ENCODE measurements at regions not wholly inside any gene's neighbourhood (a gene's known extent, or its start where the extent isn't known, plus 50 kb on each side); places are given as distances from the start of the nearest gene placed in this dataset.

DNA sequence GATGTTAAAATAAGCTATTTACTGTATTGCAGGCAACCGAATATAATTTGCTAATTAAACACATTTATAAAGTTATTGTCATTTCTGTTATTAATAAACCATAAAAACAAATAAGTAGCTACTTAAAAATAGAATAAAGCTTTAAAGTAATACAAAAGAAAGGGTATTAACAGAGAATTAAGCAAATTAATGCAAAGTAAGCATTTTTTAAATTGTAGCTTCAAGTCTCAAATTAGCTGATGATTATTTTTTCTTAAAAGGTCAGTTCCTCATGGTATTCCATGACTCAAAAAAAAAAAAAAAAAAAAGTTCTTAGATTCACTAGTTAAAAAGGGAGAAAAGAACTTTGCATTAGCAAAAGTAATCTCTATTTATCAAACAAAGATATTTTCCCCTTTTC, 292.5 kb downstream of the SLITRK1 start:
- peak; percentile 62 for FAIRE-seq

DNA sequence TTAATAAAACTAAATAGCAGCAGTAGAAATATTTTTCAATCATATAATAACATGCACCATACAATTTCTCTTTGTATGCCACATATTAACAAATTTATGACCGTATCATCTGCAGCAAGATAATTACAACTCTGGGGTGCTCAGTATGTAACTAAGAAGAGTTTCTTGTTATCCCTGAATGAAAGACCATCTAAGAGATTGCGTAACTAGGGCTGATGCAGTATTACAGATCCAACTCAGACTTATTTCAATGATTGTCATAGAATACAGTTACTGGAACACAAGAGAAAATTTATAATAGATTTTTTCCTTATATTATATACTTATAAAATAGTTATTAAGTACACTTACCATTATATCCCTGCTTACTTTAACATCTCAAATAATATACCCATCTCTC, 305.1 kb downstream of the SLITRK1 start:
- FAIRE-seq: no peak

DNA sequence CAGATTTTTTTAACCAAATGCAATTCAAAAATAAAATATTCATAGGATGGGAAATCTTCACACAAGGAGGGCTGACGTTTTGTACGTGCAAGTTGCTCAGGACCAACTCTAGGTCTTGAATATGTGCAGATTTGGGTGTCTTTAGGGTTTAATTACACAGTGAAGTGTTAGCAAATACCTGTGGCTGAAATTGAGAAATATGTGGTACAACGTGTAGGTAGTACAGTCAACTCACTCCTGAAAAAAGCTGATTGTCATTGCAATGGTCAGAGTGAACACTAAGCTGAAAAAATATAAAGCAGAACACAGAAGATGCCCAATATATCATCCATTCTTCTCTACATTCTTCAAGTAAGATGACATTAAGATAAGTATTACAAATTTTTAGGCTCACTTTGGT, 314.3 kb downstream of the SLITRK1 start:
- no peak for FAIRE-seq

DNA sequence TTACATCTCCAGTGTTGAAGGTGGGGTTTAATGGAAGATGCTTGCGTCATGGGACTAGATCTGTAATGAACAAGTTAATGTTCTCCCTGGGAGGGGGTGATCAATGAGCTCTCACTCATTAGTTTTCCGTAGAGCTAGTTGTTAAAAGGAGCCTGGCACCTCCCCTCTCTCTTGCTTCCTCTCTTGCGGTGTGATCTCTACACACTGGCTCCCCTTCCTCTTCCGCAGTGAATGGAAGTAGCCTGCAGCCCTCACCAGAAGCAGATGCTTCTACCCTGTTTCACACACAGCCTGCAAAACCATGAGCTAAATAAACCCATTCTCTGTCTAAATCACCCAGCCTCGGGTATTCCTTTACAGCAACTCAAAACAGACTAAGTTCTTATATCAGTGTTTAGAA, 318.8 kb downstream of the SLITRK1 start:
- no peak for FAIRE-seq

DNA sequence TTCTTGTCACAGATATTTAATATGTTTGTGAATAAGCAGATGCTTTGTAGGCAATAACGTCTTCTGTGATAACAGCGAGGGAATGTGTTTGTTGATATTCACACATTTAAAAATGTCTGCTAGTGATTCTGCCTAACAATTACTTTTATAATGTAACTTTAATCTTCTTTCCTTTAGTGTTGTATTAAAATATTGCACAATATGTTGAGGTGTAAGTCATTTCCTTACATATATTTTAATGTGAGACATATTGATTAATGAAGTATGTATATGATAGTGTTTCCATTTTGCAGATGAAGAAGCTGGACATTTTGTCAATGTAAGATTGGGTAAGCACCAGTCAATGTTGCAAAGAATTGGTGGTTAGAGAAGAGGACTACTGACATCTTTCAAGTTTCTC, 324.4 kb downstream of the SLITRK1 start:
- no peak for FAIRE-seq

DNA sequence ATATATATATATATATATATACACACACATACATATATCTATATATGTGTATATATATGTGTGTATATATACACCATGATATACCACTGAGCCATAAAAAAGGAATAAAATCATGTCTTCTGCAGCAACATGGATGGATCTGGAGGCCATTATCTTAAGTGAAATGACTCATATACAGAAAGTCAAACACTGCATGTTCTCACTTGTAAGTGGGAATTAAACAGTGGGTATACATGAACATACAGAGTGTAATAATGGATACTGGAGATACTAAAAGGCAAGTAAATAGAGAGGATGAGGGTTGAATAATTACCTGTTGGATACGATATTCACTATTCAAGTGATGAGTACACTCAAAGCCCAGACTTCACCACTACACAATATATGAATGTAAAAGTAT, 332.6 kb downstream of the SLITRK1 start:
- FAIRE-seq: no peak

DNA sequence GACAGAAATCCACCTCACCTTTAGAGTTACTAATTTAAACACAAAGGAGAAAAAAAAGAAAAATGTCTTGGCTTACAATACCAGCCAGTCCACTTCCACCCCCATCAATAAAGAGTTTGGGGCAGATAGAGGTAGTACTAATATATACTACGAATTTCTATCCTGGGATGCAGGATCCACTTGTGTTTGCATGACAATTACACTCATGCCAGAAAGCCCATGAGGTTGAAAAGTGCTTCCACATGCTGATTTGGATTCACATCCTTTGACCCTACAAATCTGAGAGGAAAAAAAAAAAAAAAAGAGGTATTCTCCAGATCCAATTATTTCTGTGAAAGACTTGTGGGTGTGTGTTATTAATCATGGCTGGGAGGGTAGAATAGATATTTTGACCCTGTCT, 335.2 kb downstream of the SLITRK1 start:
- FAIRE-seq: no peak

DNA sequence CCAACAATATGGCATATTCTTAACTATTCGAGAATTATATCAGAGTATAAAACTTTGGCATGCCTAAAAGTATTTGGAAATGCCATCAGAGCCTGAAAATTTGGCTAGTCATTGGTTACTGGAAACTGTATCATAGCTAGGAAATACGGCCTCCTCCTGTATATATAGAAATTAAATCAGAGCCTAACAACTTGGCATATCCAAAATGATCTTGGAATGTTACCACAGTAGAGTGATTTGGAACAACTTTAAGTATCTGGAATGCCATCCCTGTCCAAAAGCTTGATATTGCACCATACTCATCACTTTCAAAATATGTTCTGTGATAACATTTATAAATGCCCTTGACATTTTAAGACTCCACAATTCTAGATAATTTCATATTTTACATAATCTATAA, 335.8 kb downstream of the SLITRK1 start:
- FAIRE-seq: no peak

DNA sequence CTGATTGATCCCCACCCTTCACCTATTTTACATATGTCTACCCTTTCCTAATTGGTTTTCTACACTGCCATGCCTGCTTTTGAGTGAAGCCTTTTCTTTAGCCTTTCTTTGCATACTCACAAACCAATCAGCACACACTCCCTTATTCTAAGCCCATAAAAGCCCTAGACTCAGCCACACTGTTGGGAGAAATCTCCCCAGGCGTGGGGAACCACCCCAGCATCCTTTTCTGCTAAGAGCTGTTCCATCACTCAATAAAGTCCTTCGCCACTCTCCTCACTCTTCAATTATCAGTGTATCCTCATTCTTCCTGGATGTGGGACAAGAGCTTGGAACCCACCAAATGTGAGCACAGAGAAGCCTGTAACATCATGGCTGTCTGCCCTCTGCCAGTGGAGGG, 343.6 kb downstream of the SLITRK1 start:
- no peak for FAIRE-seq

DNA sequence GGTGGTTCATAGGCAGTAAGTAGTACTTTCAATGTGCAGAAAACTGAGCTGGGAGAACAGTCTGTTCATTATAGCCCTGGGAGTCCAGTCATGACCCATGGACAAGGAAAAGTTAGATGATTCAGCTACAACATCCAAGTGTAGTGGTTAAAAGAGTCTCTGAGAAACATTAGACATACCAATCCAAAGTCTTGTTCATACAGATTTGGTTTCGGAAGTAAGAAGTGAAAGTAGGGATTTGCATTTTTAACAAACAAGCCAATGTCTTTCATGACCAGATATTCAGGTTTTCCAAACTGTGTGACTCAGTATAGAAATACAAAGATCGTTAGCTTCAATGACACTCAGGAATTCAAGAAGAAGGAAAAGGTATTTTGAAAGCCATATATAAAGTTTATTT, 345.3 kb downstream of the SLITRK1 start:
- no peak for FAIRE-seq

DNA sequence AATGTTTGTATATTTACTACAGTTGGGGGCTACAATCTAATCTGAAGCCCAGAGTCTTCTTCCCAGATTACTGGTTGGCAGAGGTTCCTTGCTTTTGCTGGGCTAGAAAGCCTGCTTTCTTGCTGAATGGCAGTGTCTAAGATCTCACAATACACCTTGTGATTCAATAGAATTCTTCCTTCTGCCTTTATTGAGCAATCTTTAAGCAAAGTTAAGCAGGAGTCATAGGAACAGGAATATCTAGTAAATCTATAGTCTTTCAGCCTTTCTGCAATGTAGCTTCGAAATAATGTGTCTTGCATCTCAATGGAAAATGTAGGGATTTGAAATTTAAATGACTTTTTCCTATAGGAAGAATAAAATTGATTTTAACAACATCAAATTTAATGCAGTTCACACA, 346.1 kb downstream of the SLITRK1 start:
- no peak for FAIRE-seq

DNA sequence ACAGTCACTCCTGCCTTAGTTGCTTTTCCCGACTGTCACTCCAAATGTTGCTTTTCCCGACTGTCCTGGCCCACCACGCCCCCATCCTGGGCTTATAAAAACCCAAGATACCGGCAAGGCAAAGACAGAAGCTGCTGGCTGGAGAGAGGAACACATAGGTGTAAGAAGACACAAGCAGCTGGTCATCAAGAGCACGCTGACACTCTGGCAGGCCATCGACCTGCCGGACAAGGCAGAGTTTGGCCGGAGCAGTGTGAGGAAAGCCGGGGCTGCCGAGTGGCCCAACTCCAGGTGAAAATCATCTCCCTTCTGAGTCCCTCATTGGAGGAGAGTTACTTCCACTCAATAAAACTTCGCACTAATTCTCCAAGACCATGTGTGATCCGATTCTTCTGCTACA, 349.5 kb downstream of the SLITRK1 start:
- no peak for FAIRE-seq

DNA sequence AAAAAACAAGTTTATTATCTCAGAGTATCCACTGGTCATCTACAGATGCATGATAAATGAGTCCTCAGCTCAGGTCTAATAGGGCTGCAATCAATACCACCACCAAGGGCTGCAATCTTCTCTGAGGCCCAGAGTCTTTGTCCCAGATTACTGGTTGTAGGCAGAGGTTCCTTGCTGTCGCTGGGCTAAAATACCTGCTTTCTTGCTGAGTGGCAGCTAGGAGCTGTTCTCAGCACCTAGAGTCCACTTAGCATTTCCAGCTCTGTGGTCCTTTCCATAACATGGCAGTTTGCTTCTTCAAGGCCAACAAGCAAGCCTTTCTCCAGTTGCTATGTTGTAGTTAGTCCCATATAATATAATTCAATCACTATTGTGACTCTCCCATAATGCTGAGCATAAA, 351.3 kb downstream of the SLITRK1 start:
- no peak for FAIRE-seq

DNA sequence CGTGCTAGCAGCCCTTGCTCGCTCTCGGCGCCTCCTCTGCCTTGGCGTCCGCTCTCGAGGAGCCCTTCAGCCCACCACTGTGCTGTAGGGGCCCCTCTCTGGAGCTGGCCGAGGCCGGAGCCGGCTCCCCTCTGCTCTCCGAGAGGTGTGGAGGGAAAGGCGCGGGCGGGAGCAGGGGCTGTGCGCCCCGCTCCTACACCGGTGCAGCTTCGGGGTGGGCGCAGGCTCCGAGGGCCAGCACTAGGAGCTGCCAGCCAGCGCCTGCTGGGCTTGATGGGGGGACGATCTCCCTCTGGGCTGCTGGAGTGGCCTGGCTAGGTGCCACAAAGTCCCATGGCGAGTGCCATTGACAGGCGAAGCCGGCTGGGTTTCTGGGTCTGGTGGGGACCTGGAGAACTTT, 365.5 kb downstream of the SLITRK1 start:
- no peak for FAIRE-seq

DNA sequence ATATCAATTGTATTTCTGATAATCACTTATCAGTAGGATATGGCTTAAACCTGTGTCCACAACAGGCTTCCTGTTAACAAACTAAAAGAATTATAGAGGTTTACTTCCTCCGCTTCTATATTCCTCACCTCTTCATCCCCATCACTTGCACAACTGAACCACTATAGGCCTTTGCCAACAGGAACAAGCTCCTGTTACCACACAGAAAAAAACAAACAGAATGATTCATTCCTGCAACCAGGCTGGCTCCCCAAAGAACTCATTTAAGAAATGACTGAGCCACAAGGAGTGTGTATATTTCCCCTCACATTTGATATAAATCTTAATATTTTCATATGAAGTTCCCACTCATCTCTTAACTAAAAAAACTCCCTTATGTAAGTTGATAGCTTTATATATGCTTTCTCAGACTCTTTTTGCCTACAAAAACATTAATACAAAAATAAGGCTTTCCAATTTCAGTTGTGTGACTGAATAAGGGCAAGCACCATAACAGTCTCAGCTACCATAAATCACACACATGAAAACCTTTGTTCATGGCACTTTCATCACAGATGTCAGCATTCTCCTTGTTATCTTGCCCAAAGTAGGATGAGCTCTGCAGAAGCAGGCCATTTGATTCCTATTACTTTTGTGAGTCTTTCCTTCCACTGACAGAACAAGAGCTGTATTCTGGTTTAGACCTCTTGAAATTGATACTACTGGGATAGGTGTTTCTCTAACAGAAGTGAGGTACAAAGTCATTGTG, 366.8 kb downstream of the SLITRK1 start:
- no peak for FAIRE-seq

DNA sequence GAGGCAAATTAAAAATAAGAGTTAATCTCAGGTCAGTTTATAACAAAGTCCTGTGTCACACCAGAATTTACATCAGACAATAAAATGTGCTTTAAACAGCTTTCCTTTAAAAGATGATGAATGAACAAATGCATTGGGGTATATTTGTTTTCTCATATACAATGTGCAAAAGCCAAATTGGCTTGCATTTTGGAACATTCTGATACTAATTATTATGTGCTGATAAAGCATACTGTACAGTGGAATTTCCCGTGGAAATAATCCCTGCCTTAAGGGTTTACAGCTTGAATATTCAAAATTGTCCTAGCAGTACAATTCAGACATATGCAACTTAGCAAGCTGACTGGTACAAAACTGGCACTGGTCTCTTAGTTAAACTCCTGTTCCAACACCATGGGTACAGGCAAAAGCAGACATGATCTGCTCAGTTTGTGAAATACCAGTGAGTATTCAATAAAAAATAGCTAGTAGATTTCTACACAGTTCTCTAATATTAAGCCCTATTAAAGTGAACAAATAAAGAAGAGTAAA, 373.4 kb downstream of the SLITRK1 start:
- FAIRE-seq: no peak

DNA sequence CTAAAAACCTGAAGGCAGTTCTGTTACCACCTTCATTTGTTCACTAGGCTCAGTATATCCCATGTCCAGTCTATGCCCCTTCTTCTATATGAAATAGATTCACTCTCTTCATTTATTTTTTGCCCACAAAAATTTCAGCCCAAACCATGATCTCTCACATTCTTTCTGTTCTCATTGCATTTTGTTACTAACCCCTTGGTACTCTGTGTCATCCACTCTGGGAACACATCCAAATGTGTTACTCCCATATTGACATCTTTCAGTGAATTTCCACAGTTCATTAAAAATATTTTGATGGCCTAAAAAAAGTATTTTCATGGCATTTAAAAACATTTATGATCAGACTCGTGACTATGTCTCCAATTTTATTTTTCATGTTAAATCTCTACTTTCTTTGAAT, 378.9 kb downstream of the SLITRK1 start:
- FAIRE-seq: no peak

DNA sequence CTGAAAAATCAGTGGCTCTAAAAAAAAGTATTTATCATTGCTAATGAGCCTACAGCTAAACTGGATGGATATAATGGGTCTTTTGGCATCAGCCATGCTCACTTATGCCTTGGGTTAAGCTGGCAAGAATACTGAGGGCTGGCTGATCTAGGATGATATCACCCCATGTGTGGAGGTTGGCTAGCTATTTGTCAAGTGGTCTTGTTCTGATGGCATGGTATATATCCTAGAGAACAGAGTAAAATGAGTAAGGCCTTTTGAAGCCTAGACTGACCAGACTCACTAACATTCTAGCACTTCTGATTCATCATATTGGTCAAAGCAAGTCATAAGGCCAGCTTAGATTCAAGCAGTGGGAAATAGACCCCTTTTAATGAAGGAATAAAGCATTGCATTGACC, 383.0 kb downstream of the SLITRK1 start:
- FAIRE-seq: no peak

DNA sequence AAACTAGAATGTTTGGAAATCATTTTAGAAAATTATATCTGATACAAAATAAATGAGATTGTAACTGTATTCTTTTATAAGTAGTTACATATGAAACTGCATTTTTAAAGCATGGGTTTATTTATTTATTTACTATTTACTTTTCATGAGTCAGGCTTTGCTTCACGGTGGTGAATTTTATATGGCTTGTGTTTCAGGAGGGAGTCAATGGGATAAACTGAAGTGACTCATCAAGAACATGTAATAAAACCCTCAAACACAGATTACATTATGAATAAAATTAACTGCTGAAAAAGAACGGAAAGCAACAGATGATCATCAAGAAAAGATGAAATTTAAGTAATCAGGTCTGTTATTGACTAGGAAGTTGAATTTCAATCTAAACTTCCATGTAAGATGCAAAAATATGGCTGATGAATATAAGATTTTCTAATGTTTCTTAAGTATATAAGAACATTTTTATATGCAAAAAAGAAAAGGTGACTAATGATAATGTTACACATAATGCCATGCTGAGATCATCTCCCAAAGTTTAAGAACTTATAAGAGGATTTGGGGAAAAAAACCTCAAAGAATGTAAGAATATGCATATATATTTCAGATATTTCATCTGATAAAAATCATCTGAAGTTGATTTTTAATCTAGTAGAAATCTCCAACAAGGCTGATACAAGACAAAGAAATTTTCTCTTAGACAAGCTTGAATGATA, 383.6 kb downstream of the SLITRK1 start:
- FAIRE-seq: no peak

DNA sequence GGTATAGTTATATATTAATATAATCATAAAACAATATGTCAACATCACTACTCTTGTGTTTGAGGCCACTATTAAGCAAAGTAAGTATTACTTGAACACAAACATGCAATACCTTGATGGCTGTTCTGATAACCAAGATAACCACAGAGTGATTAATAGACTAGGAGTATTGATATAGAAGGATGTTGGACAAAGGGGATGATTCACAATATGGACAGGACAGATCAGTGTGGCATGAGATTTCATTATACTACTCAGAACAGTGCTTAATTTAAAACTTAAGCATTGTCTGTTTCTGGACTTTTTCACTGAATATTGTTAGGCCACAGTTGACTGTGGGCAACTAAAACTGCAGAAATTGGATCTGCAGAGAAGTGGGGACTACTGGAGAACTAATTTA, 384.2 kb downstream of the SLITRK1 start:
- no peak for FAIRE-seq

DNA sequence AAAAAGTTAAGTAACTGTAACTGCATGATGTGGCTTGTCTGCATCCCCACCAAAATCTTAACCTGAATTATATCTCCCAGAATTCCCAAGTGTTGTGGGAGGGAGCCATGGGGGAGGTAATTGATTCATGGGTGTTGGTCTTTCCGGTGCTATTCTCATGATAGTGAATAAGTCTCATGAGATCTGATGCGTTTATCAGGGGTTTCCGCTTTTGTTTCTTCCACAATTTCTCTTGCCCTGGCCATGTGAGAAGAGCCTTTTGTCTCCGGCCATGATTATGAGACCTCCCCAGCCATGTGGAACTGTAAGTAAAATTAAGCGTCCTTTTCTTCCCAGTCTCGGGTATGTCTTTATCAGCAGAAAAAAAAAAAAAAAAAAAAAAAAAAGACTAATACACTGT, 385.8 kb downstream of the SLITRK1 start:
- FAIRE-seq: no peak

DNA sequence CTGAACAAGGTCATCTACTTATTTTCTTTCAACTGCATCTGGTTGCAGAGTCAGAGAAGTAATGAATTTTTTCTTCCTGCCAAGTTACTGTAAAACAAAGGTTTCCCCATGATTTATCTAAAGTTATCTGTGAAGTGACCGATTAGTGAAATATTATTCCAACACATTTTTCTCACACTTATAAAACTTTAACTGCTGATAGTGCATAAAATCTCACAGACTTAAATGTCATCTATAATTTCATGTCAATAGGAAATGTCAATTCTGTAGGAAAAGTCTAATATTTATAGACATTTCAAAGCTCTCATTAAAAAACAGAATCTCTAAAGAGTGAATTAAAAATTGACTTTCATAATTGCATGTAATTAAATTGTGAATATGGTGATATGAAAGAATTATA, 397.2 kb downstream of the SLITRK1 start:
- no peak for FAIRE-seq

DNA sequence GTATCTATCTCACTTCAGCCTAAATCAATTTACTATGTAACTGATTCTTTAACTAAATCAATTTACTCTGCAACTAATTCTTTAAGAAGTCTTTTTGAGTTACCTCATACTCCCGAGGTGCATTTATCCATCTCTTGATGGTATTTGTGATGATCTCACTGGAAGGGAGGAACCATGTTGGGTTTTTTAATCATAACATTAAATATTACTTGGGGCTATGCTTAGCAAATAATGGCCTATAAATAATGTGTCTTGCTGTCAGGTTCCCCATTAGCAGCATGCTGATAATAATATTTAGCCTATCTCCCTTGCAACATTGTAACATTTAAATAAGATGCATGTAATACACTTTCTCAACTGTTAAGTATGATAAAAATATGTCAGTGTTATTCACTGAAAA, 411.3 kb downstream of the SLITRK1 start:
- no peak for FAIRE-seq

DNA sequence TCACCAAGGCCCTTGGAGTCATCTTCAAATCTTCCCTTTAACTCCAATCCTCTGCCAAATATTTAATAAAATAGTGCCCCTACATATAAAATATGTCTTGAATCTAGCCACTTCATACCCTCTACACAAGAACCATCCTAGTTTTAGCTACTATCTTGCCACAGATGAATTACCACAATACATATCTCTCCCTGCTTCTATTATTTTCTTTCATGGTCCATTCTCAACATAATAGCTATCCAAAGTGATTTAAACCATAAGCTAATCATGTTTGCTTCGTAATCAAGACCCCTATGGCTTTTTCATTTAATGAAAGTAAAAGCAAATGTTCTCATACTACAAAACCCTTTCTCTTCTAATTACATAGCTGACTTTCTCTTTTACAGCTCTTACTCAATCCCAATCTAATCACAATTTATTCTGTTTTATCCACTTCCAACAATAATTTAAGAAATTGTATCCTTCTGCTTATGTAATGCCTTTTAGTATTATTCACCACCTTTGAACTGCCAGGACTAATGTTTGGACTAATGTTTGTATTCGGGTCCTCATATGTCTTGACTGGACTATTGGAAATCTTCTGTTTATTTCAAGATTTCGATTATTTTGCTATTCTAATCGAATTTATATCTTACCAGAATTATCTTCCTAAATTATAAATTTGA, 412.0 kb downstream of the SLITRK1 start:
- FAIRE-seq: no peak

All from G401.6 (cell line).